ENCODE measurements at regions not wholly inside any gene's neighbourhood (a gene's known extent, or its start where the extent isn't known, plus 50 kb on each side); places are given as distances from the start of the nearest gene placed in this dataset.

- no peak overlapping the region for H3K4me3 ChIP-seq (ENCODE audit: low read length in 2 of 2)
- H3K4me1 ChIP-seq (ENCODE audit: control insufficient read depth in 2 of 2, insufficient read depth in 2 of 2, low read length in 2 of 2), result no peaks in the 10 kb centered on the region
- H3K27ac ChIP-seq (ENCODE audit: low read depth in 2 of 2, low read length in 2 of 2), result no peak overlapping the region
- H3K36me3 ChIP-seq (ENCODE audit: control insufficient read depth in 2 of 2, insufficient read depth in 2 of 2, low read length in 2 of 2), result no peaks in the 10 kb centered on the region
- no peak overlapping the region for H3K9ac ChIP-seq (ENCODE audit: low read depth in 1 of 2, low read length in 2 of 2)
- H3K9me3 ChIP-seq (ENCODE audit: control insufficient read depth in 2 of 2, low read length in 2 of 2), result no peaks in the 10 kb centered on the region
- no peaks in the 10 kb centered on the region for H3K27me3 ChIP-seq (ENCODE audit: control insufficient read depth in 2 of 2, insufficient read depth in 2 of 2, low read length in 2 of 2)
Observed at GRCh38 chrX:57848857-57849256, 61.4 kb downstream of the ZXDA start.

GRCh38 chrX:57822818-57823217, 87.4 kb downstream of the ZXDA start:
- Histone ChIP-seq H3K27me3 (ENCODE audit: control insufficient read depth in 2 of 2, insufficient read depth in 2 of 2, low read length in 2 of 2) (peaks cover 0 to 3% of the 10 kb centered on the region in 2 donors), H3K4me1 (ENCODE audit: control insufficient read depth in 2 of 2, insufficient read depth in 2 of 2, low read length in 2 of 2) (no peaks in the 10 kb centered on the region), H3K36me3 (ENCODE audit: control insufficient read depth in 2 of 2, insufficient read depth in 2 of 2, low read length in 2 of 2) (no peaks in the 10 kb centered on the region), H3K9me3 (ENCODE audit: control insufficient read depth in 2 of 2, low read length in 2 of 2) (no peaks in the 10 kb centered on the region), H3K9ac (ENCODE audit: low read depth in 1 of 2, low read length in 2 of 2) (no peak overlapping the region), H3K27ac (ENCODE audit: low read depth in 2 of 2, low read length in 2 of 2) (no peak overlapping the region), H3K4me3 (ENCODE audit: low read length in 2 of 2) (no peak overlapping the region)

DNA sequence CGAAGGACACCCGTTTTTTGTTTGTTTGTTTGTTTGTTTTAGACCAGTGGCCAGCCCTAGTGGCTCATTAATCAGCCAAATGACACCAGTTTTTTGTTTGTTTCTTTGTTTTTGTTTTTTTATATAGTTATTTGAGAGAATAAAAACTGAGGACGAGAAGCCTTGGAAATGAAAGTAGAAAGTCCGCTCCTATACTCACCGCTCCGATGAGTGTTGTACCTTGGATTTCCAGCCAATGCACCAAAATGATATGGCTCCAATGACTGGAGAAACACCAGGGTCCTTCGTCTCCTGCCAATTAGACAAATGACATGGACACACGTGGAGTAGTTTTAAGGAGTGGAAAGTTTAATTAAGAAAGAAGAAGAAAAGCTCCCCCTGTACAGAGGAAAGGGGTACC, 87.9 kb downstream of the ZXDA start:
- H3K4me3 ChIP-seq (ENCODE audit: low read length in 2 of 2), result peak overlapping the region; percentile 20 to 22
- no peaks in the 10 kb centered on the region for H3K36me3 ChIP-seq (ENCODE audit: control insufficient read depth in 2 of 2, insufficient read depth in 2 of 2, low read length in 2 of 2)
- H3K9ac ChIP-seq (ENCODE audit: low read depth in 1 of 2, low read length in 2 of 2), result no peak overlapping the region

GRCh38 chrX:57821703-57822387, 88.4 kb downstream of the ZXDA start:
- Histone ChIP-seq H3K27me3 (ENCODE audit: control insufficient read depth in 2 of 2, insufficient read depth in 2 of 2, low read length in 2 of 2) (peaks cover 0 to 3% of the 10 kb centered on the region in 2 donors), H3K36me3 (ENCODE audit: control insufficient read depth in 2 of 2, insufficient read depth in 2 of 2, low read length in 2 of 2) (no peaks in the 10 kb centered on the region), H3K4me1 (ENCODE audit: control insufficient read depth in 2 of 2, insufficient read depth in 2 of 2, low read length in 2 of 2) (no peaks in the 10 kb centered on the region), H3K9me3 (ENCODE audit: control insufficient read depth in 2 of 2, low read length in 2 of 2) (no peaks in the 10 kb centered on the region), H3K9ac (ENCODE audit: low read depth in 1 of 2, low read length in 2 of 2) (no peak overlapping the region), H3K27ac (ENCODE audit: low read depth in 2 of 2, low read length in 2 of 2) (no peak overlapping the region), H3K4me3 (ENCODE audit: low read length in 2 of 2) (peak overlapping the region; percentile 20 to 22)

More for the DNA sequence above, 87.9 kb downstream of the ZXDA start:
- H3K27ac ChIP-seq (ENCODE audit: low read depth in 2 of 2, low read length in 2 of 2), result no peak overlapping the region
- peaks cover 0 to 3% of the 10 kb centered on the region in 2 donors for H3K27me3 ChIP-seq (ENCODE audit: control insufficient read depth in 2 of 2, insufficient read depth in 2 of 2, low read length in 2 of 2)
- H3K9me3 ChIP-seq (ENCODE audit: control insufficient read depth in 2 of 2, low read length in 2 of 2), result no peaks in the 10 kb centered on the region
- H3K4me1 ChIP-seq (ENCODE audit: control insufficient read depth in 2 of 2, insufficient read depth in 2 of 2, low read length in 2 of 2), result no peaks in the 10 kb centered on the region

DNA sequence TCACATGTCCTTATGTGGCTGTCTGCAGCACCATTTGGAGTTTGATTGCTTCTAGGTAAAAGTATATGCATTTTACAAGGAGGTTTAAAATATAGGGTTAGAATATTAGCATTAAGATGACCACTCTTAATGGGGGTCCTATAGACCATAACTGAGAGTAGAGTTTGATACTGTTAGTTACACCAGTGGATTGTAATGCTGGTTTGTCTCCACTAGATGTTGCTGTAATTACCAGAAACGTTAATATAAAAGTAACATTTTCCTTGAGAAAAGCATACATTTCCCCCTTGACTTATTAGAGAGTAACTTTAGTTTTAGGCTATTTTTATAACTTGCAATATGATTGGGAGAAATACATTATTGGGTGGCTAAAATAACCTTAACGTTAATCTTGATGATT, 93.0 kb downstream of the ZXDA start:
- no peak overlapping the region for H3K9ac ChIP-seq (ENCODE audit: low read depth in 1 of 2, low read length in 2 of 2)
- no peak overlapping the region for H3K4me3 ChIP-seq (ENCODE audit: low read length in 2 of 2)
- H3K27ac ChIP-seq (ENCODE audit: low read depth in 2 of 2, low read length in 2 of 2), result no peak overlapping the region
- no peaks in the 10 kb centered on the region for H3K9me3 ChIP-seq (ENCODE audit: control insufficient read depth in 2 of 2, low read length in 2 of 2)
- H3K27me3 ChIP-seq (ENCODE audit: control insufficient read depth in 2 of 2, insufficient read depth in 2 of 2, low read length in 2 of 2), result peaks cover 0 to 3% of the 10 kb centered on the region in 2 donors
- no peaks in the 10 kb centered on the region for H3K36me3 ChIP-seq (ENCODE audit: control insufficient read depth in 2 of 2, insufficient read depth in 2 of 2, low read length in 2 of 2)
- no peaks in the 10 kb centered on the region for H3K4me1 ChIP-seq (ENCODE audit: control insufficient read depth in 2 of 2, insufficient read depth in 2 of 2, low read length in 2 of 2)

- H3K36me3 ChIP-seq (ENCODE audit: control insufficient read depth in 2 of 2, insufficient read depth in 2 of 2, low read length in 2 of 2), result no peaks in the 10 kb centered on the region
- no peak overlapping the region for H3K27ac ChIP-seq (ENCODE audit: low read depth in 2 of 2, low read length in 2 of 2)
- H3K4me1 ChIP-seq (ENCODE audit: control insufficient read depth in 2 of 2, insufficient read depth in 2 of 2, low read length in 2 of 2), result no peaks in the 10 kb centered on the region
- H3K9me3 ChIP-seq (ENCODE audit: control insufficient read depth in 2 of 2, low read length in 2 of 2), result no peaks in the 10 kb centered on the region
- no peaks in the 10 kb centered on the region for H3K27me3 ChIP-seq (ENCODE audit: control insufficient read depth in 2 of 2, insufficient read depth in 2 of 2, low read length in 2 of 2)
- no peak overlapping the region for H3K4me3 ChIP-seq (ENCODE audit: low read length in 2 of 2)
- no peak overlapping the region for H3K9ac ChIP-seq (ENCODE audit: low read depth in 1 of 2, low read length in 2 of 2)
Observed at GRCh38 chrX:57772637-57773036, 92.6 kb upstream of the NLRP2B start.

DNA sequence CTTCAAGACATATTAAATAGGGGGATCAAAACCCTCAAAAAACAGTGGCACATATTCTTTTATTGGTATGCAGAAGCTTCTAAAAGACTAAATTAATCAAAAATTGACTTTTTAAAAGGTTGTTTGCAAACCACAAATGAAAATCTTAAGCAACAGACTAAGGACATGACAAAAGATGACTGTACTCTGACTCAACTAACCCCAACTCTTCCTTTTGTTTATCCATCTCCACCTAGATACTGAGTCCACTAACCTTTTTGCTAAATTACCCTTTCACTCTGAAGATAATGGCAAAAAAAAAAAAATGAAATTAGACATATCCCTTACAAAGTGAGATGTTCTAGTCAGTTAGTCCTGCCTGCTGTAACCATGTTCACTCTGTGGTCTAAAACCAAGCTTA, 91.6 kb upstream of the NLRP2B start:
- Histone ChIP-seq H3K9me3 (ENCODE audit: control insufficient read depth in 2 of 2, low read length in 2 of 2) (no peaks in the 10 kb centered on the region), H3K27me3 (ENCODE audit: control insufficient read depth in 2 of 2, insufficient read depth in 2 of 2, low read length in 2 of 2) (no peaks in the 10 kb centered on the region), H3K9ac (ENCODE audit: low read depth in 1 of 2, low read length in 2 of 2) (no peak overlapping the region), H3K4me1 (ENCODE audit: control insufficient read depth in 2 of 2, insufficient read depth in 2 of 2, low read length in 2 of 2) (no peaks in the 10 kb centered on the region), H3K27ac (ENCODE audit: low read depth in 2 of 2, low read length in 2 of 2) (no peak overlapping the region), H3K36me3 (ENCODE audit: control insufficient read depth in 2 of 2, insufficient read depth in 2 of 2, low read length in 2 of 2) (no peaks in the 10 kb centered on the region), H3K4me3 (ENCODE audit: low read length in 2 of 2) (no peak overlapping the region)

GRCh38 chrX:57752866-57753265, 72.8 kb upstream of the NLRP2B start:
- H3K4me3 ChIP-seq (ENCODE audit: low read length in 2 of 2), result no peak overlapping the region
- no peaks in the 10 kb centered on the region for H3K27me3 ChIP-seq (ENCODE audit: control insufficient read depth in 2 of 2, insufficient read depth in 2 of 2, low read length in 2 of 2)
- no peaks in the 10 kb centered on the region for H3K36me3 ChIP-seq (ENCODE audit: control insufficient read depth in 2 of 2, insufficient read depth in 2 of 2, low read length in 2 of 2)
- H3K27ac ChIP-seq (ENCODE audit: low read depth in 2 of 2, low read length in 2 of 2), result no peak overlapping the region
- no peaks in the 10 kb centered on the region for H3K4me1 ChIP-seq (ENCODE audit: control insufficient read depth in 2 of 2, insufficient read depth in 2 of 2, low read length in 2 of 2)
- no peaks in the 10 kb centered on the region for H3K9me3 ChIP-seq (ENCODE audit: control insufficient read depth in 2 of 2, low read length in 2 of 2)
- no peak overlapping the region for H3K9ac ChIP-seq (ENCODE audit: low read depth in 1 of 2, low read length in 2 of 2)

DNA sequence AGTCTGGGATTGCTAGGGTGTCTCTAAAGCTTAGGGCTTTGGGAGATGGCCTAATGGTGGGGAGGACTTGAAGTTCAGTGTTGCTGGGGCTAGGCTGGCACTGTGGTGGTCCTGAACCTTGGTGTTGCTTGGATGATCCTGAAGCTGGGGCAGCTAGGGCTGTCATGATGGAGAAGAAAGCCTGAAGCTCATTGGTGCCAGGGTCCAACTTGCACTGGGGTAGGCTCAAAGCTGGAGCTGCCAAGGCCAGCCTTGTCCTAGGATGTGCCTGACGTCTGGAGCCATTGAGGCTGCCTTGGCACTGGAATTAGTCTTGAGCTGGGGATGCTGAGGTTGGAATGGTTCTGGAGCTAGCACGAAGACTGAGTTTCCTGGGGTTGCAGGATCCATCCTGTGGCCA, 61.0 kb upstream of the NLRP2B start:
- H3K4me1 ChIP-seq (ENCODE audit: control insufficient read depth in 2 of 2, insufficient read depth in 2 of 2, low read length in 2 of 2), result no peaks in the 10 kb centered on the region

GRCh38 chrX:57737881-57738280, 57.8 kb upstream of the NLRP2B start:
- H3K9ac ChIP-seq (ENCODE audit: low read depth in 1 of 2, low read length in 2 of 2), result no peak overlapping the region
- H3K4me1 ChIP-seq (ENCODE audit: control insufficient read depth in 2 of 2, insufficient read depth in 2 of 2, low read length in 2 of 2), result no peaks in the 10 kb centered on the region
- H3K4me3 ChIP-seq (ENCODE audit: low read length in 2 of 2), result no peak overlapping the region
- no peaks in the 10 kb centered on the region for H3K36me3 ChIP-seq (ENCODE audit: control insufficient read depth in 2 of 2, insufficient read depth in 2 of 2, low read length in 2 of 2)
- no peak overlapping the region for H3K27ac ChIP-seq (ENCODE audit: low read depth in 2 of 2, low read length in 2 of 2)
- no peaks in the 10 kb centered on the region for H3K27me3 ChIP-seq (ENCODE audit: control insufficient read depth in 2 of 2, insufficient read depth in 2 of 2, low read length in 2 of 2)
- H3K9me3 ChIP-seq (ENCODE audit: control insufficient read depth in 2 of 2, low read length in 2 of 2), result no peaks in the 10 kb centered on the region

More for the DNA sequence above, 61.0 kb upstream of the NLRP2B start:
- Histone ChIP-seq H3K4me3 (ENCODE audit: low read length in 2 of 2) (no peak overlapping the region), H3K27me3 (ENCODE audit: control insufficient read depth in 2 of 2, insufficient read depth in 2 of 2, low read length in 2 of 2) (no peaks in the 10 kb centered on the region), H3K27ac (ENCODE audit: low read depth in 2 of 2, low read length in 2 of 2) (no peak overlapping the region), H3K36me3 (ENCODE audit: control insufficient read depth in 2 of 2, insufficient read depth in 2 of 2, low read length in 2 of 2) (no peaks in the 10 kb centered on the region), H3K9me3 (ENCODE audit: control insufficient read depth in 2 of 2, low read length in 2 of 2) (no peaks in the 10 kb centered on the region), H3K9ac (ENCODE audit: low read depth in 1 of 2, low read length in 2 of 2) (no peak overlapping the region)

Measured in mucosa of rectum (tissue), 2 donors.